Activated CD4-positive, alpha-beta T cell treated with anti-CD3 and anti-CD28 coated beads for 4 hours (primary cell): ENCODE measurements at regions not wholly inside any gene's neighbourhood (a gene's known extent, or its start where the extent isn't known, plus 50 kb on each side); places are given as distances from the start of the nearest gene placed in this dataset.
"Not testable (repeated sequence)": the region's sequence is repeated elsewhere in the genome, so short reads cannot be mapped to it uniquely, and the experiment has no call there.

ENCODE experiments used
- DNase-seq, 2 donors: peaks; one replicate each; pipeline ENCODE4 v3.0.0-alpha.2; 2020

DNA sequence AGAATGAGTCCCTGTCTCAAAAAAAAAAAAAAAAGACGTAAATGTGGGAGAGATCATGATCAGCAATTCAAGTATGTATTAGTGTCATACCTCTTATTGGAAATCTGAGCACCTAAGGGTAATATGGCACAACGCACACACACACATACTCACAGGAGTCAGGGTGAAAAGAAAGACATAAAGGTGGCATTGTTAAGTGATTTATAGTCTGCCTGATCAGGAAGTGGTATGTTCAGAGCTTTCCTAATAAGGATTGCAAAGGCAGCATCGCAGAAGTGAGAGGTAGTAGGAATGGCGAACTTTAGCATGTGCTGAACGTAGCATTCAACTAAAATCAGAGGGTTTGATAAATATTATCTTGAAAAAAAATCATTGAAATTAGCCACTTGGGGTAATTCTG, 854.3 kb downstream of the METTL15 start:
- DNase-seq: no peak

DNA sequence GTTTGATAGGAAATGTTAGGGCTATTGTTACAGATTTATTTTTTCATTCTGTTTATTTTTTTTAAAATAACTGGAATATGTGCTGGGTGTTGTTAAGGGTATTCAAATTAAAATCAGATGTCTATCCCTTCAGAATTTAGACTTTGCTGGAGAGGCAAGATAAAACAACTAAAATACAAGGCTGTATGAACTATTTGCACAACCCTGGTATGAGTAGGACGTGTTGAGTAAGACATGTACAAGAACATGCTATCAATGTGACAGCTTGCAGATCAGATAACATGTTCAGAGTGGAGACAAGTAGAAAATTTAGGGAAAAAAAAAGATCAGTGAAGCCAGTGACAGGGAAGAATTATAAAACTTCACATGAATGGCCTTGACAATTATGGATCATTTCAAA, 853.5 kb downstream of the METTL15 start:
- no peak for DNase-seq

DNA sequence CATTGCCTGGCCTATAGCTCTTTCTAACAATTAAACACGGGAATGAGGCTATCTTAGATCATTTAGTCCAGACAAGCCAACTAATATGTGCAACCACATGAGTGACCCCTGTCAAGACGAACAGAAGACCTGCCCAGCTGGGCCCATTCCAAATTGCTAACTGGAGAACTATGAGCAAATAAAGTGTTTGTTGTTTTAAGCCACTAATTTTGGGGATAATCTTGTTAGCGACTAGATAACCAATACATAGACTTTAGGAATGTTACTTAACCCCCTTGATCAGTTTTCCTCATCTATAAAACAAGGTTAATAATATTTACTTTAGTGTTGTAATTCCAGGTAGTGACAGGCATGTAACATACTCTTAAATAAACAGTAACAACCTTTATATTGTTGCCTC, 848.3 kb downstream of the METTL15 start:
- no peak for DNase-seq

DNA sequence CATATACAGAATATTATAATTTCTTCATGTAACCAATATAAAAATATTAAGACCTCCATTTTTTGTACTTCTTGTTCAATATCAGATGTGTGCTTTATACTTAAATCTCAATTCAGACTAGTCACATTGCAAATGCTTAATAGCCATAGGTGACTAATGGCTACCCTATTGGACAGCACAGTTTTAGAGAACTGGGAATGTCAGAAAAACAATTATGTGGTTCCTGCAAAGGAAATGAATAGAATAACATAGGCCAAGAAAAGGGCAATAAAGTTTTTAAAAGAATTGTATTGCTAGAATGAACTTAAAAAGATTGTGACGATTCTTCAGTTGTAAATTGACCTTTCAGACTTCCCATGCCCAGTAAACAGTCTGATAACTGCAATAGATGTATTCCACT, 843.0 kb downstream of the METTL15 start:
- no peak for DNase-seq

DNA sequence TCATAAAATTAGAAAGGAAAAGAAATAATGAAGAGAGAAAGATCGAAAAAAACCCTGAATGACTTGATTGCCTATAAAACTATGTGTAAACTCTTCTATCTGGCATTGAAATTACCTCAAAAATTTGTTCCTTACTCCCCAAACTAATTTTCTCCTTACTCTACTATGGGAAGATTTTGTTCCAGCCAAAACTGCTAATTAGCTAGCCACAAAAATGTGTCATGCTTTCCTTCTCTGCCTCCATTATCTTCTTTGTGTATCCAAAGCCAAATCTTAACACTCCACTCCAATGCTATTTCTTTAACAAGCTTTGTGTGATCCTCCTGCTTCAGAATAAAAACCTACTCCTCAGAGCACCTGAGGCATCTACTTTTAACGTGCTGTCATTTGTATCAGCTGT, 831.2 kb downstream of the METTL15 start:
- no peak for DNase-seq

DNA sequence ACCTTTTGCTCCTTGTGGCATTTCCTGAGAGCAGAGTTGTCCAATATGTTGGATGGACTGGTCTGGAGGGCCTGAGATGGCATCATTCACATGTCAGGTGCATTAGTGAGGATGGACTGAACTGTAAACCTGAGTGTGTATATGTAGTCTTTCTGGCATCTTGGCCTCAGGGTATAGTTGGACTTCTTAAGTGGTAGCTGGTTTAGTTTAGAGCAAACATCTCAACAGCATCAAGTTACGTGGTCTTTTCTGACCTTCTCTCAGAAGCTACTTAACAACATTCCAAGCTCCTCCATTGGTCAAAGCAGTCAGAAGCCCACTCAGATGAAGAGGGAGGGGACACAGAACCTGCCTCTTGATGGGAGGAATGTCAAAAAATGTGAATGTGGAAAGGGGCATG, 829.9 kb downstream of the METTL15 start:
- no peak for DNase-seq

DNA sequence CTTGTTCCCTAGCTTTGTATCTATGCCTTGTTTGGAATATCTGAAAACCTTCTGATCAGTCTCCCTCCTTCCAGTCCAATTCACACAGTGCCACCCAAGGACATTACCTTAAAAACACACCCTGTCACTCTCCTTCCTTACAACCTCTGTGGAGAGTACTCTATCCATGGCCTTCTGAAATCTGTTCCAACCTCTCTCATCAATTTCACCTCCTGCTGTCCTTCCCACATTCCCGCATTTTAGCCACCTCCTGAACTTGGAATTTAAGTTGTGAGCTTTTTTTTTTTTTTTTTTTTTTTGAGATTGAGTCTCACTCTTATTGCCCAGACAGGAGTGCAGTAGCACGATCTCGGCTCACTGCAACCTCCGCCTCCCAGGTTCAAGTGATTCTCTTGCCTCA, 824.8 kb downstream of the METTL15 start:
- DNase-seq: no peak

DNA sequence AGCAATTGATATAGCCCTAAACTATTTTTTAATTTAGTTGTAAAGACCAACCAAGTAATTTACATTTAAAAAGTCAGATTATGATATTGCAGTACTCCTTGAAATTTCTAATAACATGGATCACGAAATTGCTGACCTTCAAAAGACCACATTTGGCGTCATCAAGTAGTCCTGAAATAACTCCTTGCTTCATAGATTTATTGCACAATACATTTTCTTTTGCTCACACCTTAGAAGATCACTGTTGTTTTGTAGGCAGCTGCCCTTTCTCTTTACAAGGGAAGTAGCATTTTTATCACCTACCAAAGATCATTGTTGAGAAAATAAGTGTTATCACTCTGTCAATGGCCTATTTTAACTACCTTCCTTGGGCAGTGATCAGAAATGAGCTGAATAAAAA, 815.8 kb downstream of the METTL15 start:
- DNase-seq: no peak

DNA sequence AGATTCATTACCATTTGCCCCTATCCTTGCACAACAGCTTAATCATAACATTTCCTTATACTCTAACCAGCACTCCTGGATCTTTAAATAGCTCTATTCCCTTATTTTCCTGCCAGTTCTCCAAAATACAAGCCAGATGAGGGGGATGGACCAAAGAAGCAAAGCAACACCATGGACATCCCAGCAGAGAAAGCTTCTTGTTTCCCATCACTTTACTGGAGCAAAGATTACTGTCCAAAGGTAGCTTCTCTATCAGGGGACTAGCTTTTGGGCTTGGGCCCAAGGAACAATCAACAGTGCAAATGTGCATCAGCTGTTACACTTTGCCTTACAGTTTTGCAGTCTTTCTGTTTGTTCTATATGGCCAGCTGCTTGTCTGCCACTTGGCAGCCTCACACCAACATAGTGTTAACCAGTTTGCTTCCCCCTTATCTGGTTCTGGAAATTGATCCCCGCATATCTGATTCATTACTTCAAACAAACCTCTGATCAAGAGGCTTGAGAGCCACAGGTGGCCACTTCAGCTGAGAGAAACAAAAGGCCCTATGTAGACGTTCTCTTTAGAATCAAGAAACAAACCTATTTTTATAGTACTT, 814.3 kb downstream of the METTL15 start:
- DNase-seq: no peak

DNA sequence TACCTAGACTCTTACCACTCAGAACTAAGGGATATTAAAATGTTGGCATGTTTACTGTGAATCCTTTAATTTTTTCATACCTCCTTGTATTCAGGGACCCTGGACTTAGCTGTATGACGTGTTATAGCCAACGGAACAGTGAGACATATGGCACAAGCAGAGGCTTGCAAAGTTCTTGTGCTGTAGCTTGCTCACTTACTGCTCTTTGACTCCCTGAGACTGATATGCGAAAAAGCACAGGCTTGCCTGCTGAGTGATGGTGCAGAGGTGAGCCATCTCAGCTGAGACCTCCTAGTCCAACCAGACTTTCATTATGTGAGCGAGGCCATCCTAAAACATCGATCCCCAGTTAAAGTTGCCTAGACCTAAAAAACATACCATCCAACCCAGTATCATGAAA, 811.0 kb downstream of the METTL15 start:
- DNase-seq: no peak

DNA sequence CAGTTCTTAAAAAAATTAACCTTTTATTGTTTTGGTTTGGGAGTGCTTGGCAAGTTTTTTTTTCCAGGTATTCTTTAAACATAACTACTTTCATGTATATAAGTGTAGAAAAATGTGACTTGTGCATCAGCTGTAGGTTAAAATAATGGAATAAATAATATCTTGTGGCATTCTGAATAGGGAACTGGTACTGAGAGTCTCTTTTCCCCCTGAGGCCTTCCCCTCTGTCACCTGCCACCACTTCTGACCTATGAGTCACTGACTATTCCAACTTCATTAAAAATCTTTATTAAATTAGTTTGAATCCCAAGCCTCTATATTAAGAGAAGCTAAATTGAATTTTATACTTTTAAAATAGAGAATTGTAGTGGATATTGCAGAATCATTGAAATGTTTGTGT, 805.7 kb downstream of the METTL15 start:
- no peak for DNase-seq

DNA sequence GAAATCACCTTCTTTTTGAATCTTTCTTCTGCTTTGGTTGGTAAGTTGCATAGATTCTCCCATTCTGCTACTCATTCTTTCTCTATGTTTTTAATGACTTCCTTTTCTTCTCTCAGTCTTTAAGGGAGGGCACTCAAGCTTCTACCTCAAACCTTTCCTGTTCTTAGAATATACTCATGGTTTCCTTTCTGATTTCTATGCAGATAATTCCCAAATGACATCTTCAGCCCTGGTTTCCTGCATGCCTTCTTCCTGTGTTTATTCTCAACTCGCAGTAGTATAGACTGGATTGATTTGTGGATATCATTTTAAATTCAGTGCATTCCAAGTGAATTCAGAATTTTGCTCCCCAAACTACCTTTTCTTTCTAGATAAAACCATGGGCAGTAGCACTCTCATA, 803.6 kb downstream of the METTL15 start:
- no peak for DNase-seq

DNA sequence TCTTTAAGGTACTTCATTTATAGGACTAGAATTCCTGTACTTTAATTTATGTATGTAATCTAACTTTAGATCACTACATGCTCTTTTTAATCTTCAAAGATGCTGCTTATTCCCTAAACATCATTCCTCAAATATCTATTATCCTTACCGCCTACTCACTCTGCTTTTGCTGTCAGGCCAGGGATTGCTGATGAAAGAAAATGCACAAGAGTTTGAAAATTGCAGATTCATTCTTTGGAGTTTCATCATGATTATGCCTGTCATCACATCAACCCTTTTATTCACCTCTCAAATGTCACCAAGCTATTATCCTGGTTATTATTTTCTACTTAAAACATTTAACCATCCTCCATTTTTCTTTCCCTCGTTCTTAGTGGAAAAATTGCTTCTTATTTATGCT, 802.7 kb downstream of the METTL15 start:
- no peak for DNase-seq

DNA sequence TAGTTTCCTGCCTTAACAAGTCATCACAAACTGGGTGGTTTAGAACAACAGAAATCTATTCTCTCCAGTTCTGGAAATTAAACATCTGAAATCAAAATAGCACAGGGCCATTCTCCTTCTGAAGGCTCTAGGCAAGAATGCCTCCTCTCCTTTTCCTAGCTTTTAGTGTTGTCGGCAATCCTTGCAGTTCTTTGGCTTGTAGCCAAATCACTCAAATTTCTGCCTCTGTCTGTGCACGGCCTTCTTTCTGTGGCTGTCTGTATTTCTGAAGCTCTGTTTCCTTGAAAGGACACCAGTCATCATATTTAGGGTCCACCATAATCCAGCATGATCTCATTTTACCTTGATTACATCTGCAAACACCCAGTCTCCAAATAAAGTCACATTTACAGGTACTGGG, 795.5 kb downstream of the METTL15 start:
- no peak for DNase-seq

DNA sequence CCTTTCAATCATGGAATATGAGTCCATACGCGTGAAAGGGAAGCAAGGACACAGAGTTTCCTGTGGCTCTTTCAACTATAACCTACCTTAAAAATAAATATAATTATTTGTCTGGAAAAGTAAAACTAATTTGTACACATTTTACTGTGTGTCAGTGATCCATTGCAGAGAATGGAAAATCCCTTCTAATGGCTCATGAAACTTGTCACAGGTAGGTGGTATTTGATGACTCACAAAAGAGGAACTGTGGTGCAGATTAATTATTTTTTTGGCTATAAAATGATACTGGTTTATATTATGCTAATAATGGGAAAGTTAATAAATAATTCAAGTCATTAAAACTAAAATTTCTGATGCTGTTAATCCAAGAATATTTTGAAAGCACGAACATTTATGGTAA, 792.2 kb downstream of the METTL15 start:
- no peak for DNase-seq

DNA sequence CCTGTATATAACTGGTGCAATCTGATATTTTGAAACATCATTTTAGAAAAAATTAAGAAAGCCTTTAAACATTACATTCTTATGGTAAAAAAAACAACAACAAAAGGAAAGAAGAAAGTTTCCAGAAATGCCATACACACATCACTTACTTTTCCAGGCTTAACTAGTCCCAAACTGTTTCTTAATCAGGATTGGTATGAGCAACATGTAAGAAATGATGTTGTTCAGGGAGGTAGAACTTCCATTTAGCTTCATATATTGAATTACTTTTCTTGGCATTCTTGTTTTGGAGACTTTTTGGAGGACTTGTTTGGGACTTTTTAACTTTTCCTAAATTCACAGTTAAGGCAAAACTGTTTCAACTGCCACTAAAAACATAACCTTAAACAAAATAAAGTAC, 791.5 kb downstream of the METTL15 start:
- no peak for DNase-seq

DNA sequence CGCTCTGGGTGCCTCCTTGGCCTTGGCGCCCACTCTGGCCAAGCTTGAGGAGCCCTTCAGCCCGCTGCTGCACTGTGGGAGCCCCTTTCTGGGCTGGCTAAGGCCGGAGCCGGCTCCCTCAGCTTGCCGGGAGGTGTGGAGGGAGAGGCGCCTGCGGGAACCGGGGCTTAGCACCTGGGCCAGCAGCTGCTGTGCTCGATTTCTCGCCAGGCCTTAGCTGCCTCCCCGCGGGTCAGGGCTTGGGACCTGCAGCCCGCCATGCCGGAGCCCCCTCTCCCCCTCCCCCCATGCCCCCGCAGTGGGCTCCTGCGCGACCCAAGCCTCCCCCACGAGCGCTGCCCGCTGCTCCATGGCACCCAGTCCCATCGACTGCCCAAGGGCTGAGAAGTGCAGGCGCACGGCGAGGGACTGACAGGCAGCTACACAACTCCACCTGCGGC, 782.4 kb downstream of the METTL15 start:
- not testable (repeated sequence) for DNase-seq

DNA sequence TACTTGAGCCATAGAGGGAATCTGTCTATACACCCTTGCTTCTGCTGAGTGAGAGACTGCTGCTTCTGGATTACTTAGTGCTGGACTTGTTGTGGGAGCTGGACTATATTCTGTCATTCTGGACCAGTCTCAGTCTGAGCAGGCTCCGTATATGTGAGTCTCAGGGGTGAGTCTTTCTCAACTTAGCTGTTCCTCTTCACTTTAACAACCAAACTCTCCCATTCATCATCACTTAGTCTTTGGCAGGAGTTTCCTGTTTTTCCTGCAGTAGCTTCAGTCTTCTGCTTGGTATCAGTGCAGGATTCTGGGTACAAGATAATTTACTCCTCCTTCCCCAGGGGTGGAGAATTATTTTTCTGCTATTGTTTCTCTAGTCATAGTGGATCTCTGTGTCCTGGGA, 779.5 kb downstream of the METTL15 start:
- DNase-seq: no peak

DNA sequence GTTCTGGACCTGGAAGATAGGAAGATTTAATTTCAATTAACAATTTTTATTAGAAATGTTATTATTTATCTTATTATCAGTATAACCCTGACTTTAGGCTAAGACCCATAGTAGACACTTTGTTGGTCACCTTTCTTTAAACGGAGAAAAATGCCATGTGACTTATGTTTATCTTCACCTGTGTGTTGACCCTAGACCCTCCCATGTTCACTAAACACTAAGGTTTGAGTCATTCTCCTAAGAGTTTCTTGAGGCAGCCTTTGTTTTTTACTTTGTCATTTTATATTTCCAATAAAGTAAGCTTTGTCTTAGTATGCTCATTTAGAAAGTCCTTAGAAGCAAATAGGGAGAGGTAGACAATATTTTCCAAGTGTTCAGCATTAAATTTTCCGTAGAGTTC, 771.7 kb downstream of the METTL15 start:
- DNase-seq: no peak

DNA sequence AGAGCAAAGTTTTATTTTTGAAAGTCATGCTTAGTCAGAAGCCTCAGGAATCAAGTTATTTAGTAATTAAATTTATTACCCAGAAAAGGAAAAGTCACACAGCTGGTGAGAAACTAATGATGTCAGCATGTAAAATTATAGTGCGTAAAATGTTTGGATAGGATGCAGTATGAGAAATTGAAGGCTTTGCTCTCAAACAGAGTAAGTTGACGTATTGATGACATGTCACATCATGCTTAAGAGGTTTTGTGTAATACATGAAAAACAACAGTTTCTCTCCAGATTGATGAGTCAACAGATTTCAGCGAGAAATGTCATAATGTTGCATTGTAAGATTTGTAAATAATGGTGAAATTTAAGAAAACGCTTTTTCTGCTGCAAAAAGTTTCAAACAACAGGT, 769.8 kb downstream of the METTL15 start:
- DNase-seq: no peak

DNA sequence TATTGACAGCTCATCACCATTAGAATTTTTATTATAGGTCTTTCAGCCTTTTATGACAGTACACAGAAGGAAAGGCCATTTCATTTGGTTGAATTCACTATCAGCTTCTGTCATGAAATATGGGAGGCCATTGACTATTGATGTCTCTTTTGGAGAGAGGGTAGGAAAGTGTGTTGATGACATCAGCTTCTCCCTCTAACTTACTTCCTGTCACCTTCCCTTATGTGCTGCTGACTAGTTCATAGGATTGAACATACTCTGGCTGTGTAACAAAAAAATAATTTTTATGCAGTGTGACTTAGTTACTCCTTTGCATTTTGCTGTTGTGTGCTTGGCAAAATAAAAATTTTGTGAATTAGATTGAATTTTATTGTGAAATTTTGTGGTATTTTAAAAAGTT, 769.2 kb downstream of the METTL15 start:
- DNase-seq: no peak

DNA sequence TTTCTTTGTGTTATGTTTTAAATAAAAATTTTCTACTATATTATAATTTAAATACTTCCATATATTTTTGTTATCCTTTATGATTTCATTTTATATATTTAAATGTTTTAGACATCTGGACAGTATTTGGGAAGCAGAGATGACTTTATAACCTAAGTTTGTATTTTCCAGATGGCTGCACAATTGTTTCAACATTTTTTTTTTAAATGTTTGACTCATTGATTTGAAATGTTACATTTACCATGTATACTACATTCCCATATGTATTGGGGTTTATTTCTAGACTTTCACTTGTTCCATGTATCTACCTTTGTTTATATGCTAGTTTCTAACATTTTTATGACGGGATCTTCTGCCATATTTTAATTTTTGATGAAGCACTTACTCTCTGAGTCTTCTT, 766.5 kb downstream of the METTL15 start:
- DNase-seq: no peak

DNA sequence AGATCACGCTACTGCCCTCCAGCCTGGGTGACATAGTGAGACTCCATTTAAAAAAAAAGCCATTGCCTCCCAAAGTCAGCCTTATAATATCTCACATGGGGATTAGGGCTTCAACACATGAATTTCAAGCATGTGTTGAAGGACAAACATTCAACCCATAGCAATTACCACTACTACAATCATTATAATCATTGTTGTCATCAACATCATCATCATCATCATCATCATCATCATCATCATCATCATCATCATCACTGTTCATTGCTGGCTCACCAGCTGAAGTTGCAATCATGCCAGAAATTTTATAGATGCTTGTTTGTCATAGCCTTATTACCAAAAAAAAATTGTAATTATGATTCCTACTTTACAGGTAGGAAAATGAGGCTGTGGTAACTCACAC, 762.9 kb downstream of the METTL15 start:
- no peak for DNase-seq

DNA sequence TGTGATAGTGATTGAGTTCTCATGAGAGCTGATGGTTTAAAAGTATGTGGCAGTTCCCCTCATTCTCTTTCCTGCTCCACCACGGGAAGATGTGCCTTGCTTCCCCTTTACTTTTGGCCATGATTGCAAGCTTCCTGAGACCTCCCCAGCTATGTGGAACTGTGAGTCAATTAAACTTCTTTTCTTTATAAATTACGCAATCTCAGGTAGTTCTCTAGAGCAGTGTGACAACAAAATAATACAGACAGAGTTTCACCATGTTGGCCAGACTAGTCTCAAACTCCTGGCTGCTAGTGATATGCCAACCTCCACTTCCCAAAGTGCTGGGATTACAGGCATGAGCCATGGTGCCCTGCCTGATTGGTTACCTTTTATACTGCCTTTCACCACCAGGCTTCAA, 755.2 kb downstream of the METTL15 start:
- DNase-seq: no peak

DNA sequence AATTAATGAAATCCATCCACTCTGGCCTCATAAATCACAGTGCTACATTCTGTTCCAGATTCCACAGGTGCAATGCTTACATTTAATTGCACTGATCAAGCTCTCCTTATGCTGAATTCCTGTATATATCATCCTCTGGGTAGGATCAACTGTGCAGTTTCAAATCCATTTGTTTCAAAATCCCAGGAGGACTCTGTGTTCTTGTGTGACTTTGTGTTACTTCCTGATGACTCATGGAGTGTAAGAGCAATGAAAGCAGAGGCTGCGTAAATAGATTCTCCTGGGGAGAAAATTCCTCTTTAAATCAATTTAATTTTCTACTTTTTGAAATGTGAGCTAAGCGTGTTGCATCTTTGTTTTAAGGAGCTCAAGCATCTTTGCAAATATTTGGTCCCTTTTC, 752.7 kb downstream of the METTL15 start:
- no peak for DNase-seq

DNA sequence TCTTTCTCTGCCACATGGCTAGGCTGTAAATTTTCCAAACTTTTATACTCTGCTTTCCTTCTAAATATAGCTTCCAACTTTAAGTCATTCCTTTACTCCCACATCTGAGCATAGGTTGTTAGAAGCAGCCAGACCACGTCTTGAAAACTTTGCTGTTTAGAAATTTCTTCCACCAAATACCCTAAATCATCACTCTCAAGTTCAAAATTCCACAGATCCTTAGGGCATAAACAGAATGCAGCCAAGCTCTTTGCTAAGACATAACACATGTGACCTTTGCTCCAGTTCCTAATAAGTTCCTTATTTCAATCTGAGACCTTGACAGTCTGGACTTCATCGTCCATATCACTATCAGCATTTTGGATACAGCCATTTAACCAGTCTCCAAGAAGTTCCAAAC, 749.9 kb downstream of the METTL15 start:
- no peak for DNase-seq
